Liver (tissue), 3 donors: ENCODE measurements at regions not wholly inside any gene's neighbourhood (a gene's known extent, or its start where the extent isn't known, plus 50 kb on each side); places are given as distances from the start of the nearest gene placed in this dataset.

Source experiments
- CTCF ChIP-seq: fragments of 150-350 bp; IDR thresholded peaks from 2 replicates; pipeline ENCODE4 v1.5.1; 2017; ENCODE audit warnings: improper control_type of control experiment, low read depth, low read length; ENCODE audit not compliant: missing input control
- FOXA1 ChIP-seq: IDR thresholded peaks from 2 replicates; pipeline ENCODE4 v1.6.1; 2016; ENCODE audit warnings: antibody characterized with exemption
- RAD21 ChIP-seq, 2 donors: IDR thresholded peaks; 2 replicates each; pipeline ENCODE4 v1.6.1; 2016; ENCODE audit warnings: antibody characterized with exemption in 2 of 2, mild to moderate bottlenecking in 2 of 2
- TF ChIP-seq, protein P1 (sequence below): IDR thresholded peaks from 2 replicates; pipeline ENCODE4 v1.6.1; 2016; ENCODE audit warnings: antibody characterized with exemption
- donor health status: healthy.
- donor health status: healthy.

GRCh38 chr6:167739721-167740475 lies 86.8 kb upstream of the AFDN start:
- no peak for TF ChIP-seq CTCF
- TF ChIP-seq, protein P1, sequence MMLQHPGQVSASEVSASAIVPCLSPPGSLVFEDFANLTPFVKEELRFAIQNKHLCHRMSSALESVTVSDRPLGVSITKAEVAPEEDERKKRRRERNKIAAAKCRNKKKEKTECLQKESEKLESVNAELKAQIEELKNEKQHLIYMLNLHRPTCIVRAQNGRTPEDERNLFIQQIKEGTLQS: no peak
- TF ChIP-seq RAD21 (IDR thresholded peaks at IDR 0.05): no peak
- no peak for TF ChIP-seq FOXA1
